GM18868 (cell line): ENCODE measurements at regions not wholly inside any gene's neighbourhood (a gene's known extent, or its start where the extent isn't known, plus 50 kb on each side); places are given as distances from the start of the nearest gene placed in this dataset.
"Not testable (repeated sequence)": the region's sequence is repeated elsewhere in the genome, so short reads cannot be mapped to it uniquely, and the experiment has no call there.

Experiments used
- ATAC-seq: cut with Tn5 transposase; IDR thresholded peaks from one replicate; pipeline ENCODE4 v1.9.1; 2021; ENCODE audit warnings: mild to moderate bottlenecking, moderate library complexity; ENCODE audit not compliant: unreplicated experiment

DNA sequence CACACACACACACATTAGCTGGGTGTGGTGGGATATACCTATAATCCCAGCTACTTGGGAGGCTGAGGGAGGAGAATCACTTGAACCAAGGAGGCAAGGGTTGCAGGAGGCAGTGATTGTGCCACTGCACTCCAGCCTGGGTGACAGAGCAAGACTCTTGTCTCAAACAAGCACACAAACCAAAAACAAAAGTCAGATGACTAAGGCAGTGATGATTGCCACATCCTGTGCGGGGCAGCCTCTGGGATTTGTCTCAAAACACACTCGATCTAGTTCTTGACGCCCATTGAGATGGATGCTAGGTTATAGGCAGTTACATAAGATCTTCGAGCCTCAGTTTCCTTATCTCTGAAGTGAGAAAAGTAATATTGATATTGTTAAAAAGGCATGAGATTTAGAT, 57.8 kb upstream of the NBPF8 start:
- ATAC-seq = not testable (repeated sequence)

DNA sequence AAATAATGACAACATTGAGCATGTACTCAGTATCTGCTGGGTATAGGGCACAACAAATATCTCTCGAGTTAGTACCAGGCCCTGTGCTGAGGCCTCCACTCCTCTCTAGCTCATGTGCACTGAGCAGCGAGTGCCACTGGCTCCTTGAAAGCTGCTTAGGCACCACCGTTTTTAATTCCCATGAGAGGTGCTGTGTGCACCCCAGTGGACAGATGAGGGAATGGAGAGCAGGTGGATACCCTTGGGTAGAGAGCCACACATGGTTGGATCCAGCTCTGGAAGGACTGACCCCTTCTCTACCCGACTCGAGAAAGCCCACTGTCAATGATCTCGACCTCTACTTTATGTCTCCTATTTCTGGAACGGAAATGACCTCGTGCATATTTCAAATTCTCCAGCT, 58.7 kb upstream of the NBPF8 start:
- ATAC-seq = not testable (repeated sequence)

DNA sequence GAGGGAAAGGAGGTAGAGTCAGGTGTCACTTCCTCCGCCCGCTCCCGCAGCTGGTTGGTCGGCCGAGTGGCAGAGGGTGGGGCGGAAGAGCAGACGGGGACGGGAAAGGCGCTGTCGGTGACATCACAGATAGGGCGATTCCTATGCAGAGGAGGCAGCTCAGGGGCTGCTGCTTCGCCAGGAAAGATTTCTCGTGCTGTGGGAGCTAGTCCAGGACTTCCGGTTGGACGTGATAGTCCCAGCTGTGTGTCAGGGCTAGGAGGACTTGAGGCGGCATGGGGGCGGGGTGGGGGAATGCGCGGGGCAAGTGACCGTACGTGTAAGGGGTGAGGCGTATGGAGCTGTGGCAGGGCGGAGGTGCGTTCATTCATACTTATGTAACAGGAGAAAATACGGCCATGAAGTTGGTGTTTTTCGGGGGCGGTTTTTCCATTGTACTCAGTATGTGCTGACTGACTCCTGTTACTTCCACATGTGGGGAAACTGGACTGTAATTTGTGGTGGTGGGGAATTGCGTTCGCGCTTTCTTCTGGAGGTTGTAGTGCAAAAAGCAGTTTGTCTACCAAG, 60.1 kb upstream of the NBPF8 start:
- peak; percentile 94 for ATAC-seq

DNA sequence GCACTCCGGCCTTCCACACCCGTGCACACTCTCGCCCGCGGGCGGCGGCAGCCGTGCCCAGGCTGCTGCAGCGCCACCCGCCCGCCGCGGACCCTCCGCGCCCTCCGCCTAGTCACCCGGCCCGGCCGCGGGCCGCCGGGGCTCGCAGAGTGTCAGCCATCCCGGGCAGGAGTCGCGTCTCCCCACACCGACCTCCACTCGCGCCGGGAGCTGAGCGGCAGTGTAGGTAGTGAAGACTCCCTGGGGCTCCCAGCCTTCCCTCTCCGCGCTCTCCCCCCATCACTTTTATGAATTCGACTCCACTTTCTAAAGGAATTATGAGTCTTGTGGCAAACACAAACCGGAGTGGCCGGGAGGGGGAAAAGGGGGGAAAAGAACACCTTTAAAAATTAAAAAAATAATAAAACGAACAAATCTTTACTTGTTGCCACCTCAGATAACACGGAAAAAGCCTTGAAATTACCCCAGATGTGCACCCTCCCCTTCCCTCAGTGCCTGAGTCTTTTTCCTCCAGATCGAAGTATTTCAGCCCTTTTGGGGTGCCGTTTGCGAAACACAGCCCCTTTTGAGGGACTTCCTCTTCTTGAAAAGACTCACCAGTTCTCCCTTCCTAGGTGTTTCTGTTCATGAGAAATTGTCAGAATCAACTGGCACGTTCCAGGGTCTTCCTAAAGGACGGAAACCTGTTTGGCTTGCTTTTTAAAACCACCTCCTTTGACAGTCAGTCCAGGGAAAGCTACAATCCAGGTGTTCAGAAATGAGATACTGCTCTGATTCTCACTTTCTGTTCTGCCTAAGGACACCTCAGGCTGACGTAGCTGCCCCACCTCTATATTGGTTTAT, 72.4 kb upstream of the NBPF8 start:
- not testable (repeated sequence) for ATAC-seq

DNA sequence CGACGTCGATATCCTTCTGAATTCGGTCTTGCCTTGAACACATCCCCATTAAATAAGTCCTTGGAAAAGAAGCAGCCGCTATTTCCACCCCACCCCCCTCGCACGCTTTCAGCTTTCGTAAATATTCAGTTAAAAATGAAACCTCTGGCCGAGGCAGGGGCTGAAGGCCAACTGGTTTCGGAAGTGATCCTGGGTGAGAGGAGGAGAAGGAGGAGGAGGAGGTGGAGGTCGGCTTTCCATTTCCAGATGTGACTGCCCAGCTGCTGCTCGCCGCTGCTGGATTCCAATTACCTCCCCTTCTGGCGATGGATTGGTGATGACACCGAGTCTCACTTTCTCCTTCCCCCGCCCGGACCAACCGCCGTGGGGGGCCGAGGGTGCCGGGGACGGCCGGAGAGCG, 73.1 kb upstream of the NBPF8 start:
- ATAC-seq = not testable (repeated sequence)

DNA sequence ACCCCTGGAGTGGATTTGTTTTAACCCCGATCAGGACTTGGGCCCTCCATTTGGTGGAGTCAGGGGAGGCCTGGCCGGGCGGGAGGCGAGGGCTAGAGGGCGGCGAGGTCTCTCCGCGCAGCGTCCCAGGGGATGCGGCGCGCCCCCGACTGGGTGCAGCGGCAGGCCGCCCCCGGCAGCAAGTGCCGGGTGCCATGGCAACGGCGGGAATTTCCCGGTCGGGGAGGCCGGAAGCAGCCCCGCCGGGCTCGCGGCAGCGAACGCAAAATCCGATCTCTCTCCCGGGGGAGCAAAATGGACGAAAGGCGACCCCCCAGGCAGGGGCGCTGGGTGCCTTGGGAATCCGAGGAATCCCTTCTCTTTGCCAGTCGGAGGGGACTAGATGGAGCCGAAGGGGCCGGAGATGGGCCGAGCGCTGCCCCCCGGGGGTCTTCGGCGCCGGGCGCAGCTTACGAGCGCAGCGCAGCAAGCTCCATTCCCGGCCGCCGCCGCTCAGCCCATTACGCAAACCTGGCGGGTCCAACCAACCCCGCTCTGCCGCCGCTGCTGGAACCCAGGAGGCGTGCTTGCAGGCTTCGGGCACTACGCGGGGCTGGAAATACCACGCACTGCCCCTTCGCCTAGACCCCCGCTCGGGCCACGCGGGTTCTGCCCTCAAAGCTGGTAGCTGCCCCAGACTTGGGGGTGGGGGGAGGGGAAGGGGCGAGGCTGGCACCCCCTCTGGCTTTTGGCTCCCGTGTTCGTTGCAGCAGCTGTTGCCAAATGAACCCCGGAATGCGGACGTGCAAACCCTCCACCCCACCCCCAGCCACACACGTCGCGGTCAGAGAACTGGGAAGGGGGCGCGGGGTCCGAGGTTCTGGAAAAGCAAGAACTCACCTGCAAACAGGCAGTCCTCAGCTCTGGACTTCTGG, 73.7 kb upstream of the NBPF8 start:
- ATAC-seq = not testable (repeated sequence)

DNA sequence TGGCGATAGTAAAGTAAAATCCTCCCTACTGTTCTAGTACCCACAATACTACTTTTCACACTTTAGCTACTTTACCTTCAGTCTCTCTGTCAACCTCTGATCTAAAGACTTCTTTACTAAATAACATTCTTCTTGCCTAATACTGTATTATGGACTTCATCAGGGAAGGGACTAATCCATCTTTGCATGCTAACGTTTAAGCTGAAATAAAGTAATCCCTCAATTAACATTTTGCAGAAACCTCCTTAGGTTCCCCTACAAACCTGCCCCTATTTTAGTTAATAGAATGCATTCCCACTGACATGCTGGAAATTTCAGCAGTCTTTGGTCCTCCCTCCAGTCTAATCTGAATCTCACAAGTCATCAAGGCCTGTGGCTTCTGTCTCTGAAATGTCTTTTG, 99.1 kb upstream of the NBPF8 start:
- not testable (repeated sequence) for ATAC-seq

DNA sequence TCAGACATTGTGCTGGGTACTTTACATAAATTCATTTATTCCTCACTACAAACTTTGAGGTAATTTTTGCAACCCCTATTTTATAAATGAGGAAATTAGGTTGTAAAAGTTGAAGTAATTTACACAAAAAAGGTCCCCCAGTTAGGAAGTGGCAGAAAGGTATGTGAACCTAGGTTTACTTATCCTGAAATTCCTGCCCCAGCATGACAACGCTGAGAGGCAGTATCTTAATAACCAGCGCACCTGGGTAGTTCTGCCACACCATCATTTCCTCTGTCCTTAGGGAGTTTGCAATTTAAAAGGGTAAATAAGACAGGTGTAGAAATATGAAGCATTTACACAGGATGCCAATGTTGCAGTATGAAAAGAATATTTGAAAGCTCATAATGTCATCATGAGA, 102.9 kb upstream of the NBPF8 start:
- ATAC-seq = not testable (repeated sequence)

DNA sequence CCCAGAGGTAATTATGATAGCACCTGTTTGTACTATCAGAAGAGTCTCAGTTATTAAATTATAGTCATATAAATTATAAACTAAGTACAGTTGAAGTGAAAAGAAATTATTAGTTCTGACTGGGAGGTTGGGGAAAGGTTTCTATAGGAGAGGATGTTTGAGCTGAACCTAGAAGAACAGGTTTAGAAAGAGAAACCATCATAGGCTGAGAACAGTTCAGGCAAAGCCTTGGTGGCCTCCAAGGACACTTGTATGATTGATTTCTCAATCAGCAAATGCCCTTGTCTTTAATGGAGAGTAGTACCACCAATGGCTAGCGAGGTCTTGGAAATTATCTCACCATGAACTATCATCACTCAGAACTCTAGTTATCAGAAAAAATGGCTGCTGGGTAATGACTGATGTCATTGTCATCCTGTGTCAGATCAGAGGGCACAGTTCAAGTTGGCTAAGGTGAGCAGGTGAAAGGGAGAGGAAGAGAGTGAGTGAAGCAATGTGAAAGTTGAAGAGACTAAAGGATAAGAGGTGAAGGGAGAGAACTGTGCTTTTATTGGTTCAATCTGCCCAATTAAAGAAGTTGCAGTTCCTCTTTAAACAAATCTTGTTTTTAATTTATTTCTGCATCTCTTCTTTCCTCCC, 105.8 kb upstream of the NBPF8 start:
- ATAC-seq = not testable (repeated sequence)

DNA sequence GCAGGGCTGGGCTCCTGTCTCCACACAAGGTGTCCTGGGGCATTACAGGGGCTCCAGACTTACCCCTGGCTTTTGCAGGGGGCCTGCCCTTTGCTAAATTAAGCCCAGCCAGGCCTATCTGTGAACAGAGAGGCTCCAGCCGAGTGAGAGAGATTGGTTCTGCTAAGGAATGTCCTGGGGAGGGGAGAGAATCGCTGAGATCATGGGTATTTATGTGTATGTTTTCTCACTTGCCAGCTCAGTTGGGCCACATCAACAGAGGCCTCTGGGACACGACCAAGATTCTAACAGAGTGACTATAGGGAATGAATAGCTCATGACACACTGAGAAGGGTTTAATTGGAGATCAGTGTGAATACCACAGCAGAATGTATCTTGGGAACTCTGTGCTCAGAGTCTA, 109.8 kb upstream of the NBPF8 start:
- not testable (repeated sequence) for ATAC-seq

DNA sequence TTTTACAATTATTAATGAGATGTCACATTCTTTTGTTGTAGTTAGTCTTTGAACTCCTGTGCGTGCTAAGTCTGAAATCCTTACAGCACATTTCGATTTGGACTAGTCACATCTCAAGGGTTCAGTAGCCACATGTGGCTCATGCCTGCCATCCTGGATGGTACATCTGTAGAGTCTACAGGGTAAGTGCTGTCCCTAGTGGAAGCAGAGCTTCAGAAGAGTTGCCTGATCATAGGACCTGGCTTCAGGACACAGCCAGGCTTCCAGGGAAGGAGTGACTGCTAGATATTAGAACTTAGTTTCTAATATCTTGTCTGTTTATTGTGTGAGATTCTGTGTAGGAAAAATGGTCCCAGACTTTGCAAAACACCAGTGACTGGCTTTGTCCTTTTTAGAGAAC, 110.5 kb upstream of the NBPF8 start:
- ATAC-seq = not testable (repeated sequence)

DNA sequence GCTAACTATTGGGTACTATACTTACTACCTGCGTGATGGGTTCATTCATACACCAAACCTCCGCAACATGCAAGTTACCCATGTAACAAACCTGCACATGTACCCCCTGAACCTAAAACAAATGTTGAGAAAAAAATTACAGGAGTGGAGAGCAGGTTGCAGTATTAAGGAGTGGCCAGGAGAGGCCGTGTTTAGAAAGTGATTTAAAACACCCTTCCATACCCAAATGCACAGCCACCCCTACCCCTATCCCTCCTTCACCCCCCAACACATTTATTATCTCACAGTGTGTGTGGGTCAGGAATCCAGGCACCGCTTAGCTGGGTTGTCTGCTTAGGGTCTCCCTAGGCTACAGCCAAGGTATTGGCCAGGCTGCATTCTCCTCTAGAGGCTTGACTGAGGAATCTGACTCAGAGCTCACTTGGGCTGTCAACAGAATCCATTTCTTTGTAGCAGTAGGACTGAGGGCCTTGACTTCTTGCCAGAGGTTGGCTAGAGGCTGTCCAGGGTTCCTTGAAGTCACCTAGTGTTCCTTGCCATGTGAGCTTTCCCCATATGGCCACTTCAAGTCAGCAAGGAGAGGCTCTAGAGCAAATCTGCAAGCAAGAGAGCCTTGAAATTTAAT, 115.3 kb upstream of the NBPF8 start:
- ATAC-seq = not testable (repeated sequence)

DNA sequence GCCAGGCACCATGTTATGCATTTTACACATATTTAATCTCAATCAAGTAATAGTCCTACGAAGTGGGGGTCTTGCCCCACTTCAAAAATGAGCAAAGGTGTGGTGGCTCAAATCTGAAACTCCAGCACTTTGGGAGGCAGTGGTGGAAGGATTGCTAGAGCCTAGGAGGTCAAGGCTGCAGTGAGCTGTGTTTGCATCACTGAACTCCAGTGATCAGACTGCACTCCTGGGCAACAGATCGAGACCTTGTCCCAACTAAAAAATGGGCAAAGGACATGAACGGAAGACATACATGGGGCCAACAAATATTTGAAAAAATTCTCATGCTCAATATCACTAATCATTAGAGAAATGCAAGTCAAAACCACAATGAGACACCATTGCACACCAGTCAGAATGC, 116.3 kb upstream of the NBPF8 start:
- not testable (repeated sequence) for ATAC-seq

DNA sequence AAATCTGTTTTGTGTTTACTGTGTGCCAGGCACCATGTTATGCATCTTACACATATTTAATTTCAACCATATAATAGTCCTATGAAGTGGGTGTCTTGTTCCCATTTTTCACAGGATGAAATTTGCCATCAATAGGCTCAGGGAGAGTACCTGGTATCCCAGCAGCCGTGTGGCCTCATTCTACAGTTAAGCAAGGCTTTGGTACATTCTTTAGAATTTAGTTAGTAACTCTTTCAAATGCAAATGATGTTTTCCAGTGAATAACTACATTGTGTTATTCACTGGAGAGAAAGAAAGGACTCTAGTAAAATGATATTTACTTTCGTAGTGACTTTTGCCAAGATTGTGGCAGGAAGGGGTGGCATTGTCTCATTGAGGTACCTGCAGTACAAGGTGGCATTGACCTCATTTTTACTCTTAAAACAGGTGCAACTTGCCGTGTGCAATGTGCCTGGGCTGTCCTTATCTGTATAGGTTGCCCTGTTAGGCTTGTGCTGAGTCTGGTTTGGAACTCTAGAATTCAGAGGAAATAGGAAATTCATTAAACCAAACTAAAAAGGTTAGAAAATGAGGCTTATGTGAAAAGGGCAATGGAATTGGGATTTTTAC, 117.4 kb upstream of the NBPF8 start:
- ATAC-seq = not testable (repeated sequence)

DNA sequence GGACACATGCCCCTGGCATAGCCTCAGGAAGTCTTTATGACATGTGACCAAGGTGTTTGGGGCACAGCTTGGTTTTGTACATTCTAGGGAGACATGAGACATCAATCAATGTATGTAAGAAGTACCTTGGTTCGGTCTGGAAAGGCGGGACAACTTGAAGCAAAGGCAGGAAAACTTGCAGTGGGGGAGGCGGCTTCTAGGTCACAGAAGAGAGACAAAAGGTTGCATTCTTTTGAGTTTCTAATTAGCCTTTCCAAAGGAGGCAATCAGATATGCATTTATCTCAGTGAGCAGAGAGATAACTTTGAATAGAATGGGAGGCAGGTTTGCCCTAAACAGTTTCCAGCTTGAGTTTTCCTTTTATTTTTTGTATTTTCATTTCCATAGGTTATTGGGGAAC, 113.8 kb upstream of the SEC22B start:
- ATAC-seq = not testable (repeated sequence)

DNA sequence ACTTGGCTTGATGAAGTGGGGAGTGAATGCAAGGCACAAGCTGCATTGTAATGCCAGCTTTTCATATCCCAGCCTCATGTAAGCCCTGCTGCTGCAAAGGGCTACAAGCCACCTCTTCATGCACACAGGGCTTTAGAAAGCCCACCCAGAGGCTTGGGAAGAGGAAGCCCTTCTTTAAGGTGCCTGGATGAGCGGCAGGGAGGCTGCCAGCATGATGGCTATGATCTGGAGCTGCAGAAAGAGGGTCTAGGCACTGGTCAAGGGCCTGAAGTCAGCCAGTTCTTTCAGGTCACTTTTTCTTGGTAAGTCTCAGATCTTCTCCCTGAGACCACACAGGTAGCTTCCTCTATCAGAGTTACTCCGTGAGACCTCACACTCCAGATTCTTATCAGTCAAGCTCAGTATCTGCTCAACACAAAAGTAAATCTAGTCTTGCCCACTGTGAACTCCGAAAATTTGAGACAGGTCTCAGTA, 113.3 kb upstream of the SEC22B start:
- ATAC-seq = not testable (repeated sequence)

DNA sequence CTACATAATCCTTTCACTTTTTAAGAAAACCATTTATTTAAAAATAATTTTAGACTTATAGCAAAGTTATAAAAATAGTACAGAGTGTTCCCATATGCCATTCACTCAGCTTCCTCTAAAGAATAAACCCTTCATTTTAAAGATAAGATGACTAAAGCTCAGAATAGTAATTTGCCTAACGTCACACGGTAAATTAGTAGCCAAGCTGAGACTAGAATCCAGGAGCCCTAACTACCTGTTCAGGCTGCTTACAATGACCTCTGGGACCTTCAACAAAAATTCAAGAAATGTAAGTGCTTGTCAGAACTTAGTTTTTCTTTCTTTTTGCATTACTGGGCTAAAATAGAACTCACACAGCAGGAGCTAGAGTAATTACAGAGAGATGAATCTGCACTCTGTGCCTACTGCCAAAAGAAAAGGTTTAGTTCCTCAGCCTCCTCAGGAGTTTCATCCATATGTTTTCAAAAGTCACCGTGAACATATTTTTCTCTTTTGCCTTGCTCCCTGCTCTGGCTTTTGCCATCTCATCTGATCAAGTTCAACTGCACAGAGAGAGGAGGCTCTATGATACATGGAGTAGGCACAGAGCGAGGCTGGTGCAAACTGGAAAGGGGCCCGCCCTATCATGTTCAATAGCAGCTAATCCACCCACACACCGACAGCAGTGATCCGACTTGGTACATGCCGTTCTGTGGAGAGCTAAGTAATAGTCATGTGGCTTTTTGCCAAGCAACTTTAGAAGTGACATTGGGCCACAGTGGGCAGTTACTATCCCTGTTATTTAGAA, 112.7 kb upstream of the SEC22B start:
- ATAC-seq = not testable (repeated sequence)

DNA sequence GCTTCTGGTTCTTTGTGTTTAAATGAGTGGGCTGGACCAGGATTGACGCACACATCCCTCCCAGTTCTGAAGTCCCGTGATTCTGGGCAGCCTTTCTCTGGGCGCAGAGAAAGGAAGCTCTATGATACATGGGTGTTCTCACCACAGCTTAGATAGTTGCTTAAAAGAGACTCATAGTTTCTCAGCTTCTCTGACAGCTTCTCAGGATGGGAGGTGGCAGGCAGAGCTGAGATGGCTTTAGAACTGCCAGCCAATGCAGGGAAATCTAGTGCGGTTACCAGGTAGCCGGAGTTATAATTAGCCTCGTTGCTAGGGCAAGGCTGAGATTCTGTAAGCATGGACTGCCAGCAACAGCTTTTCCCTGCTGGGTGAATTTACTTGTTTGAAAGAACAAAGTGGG, 111.8 kb upstream of the SEC22B start:
- ATAC-seq = not testable (repeated sequence)
